Smooth muscle cell (in vitro differentiated cells): ENCODE measurements at regions not wholly inside any gene's neighbourhood (a gene's known extent, or its start where the extent isn't known, plus 50 kb on each side); places are given as distances from the start of the nearest gene placed in this dataset. TPM values are rescaled to one million over a fixed set of nuclear protein-coding genes. Genes with fewer than 3 reads are reported as not detected.

Experiments
- DNase-seq: peaks from one replicate; lab custom pipeline; 2025; ENCODE audit not compliant: unreplicated experiment; lab: John Stamatoyannopoulos, UW
- H2AFZ ChIP-seq: fragments of 200-600 bp; sonication (generic); 2 replicates; pipeline ENCODE4 v1.6.0; 2016; ENCODE audit warnings: antibody characterized with exemption, low read depth, mild to moderate bottlenecking
- H3F3A ChIP-seq: fragments of 200-600 bp; sonication (generic); 2 replicates; pipeline ENCODE4 v1.6.0; 2017; ENCODE audit warnings: antibody characterized with exemption, low read depth
- H3K27ac ChIP-seq: fragments of 200-600 bp; sonication (generic); 2 replicates; pipeline ENCODE4 v1.5.1; 2016; ENCODE audit warnings: low read depth, mild to moderate bottlenecking
- H3K27me3 ChIP-seq: fragments of 200-600 bp; sonication (generic); 2 replicates; pipeline ENCODE4 v1.6.1; 2016; ENCODE audit warnings: low read depth, mild to moderate bottlenecking
- H3K36me3 ChIP-seq: fragments of 200-600 bp; sonication (generic); 2 replicates; pipeline ENCODE4 v1.5.1; 2016; ENCODE audit warnings: low read depth
- H3K4me1 ChIP-seq: fragments of 200-600 bp; sonication (generic); 2 replicates; pipeline ENCODE4 v1.5.1; 2016; ENCODE audit warnings: low read depth
- H3K4me2 ChIP-seq: fragments of 200-600 bp; sonication (generic); 2 replicates; pipeline ENCODE4 v1.6.0; 2016; ENCODE audit warnings: mild to moderate bottlenecking
- H3K4me3 ChIP-seq: fragments of 200-600 bp; sonication (generic); 2 replicates; pipeline ENCODE4 v1.5.1; 2016; ENCODE audit warnings: mild to moderate bottlenecking
- H3K79me2 ChIP-seq: fragments of 200-600 bp; sonication (generic); 2 replicates; pipeline ENCODE4 v1.6.0; 2016; ENCODE audit warnings: low read depth, mild to moderate bottlenecking
- H3K9ac ChIP-seq: fragments of 200-600 bp; sonication (generic); 2 replicates; pipeline ENCODE4 v1.6.0; 2016; ENCODE audit warnings: low read depth
- H3K9me3 ChIP-seq: fragments of 200-600 bp; sonication (generic); replicated peaks from 2 replicates; pipeline ENCODE4 v1.5.1; 2016; ENCODE audit warnings: low read depth
- H4K20me1 ChIP-seq: fragments of 200-600 bp; sonication (generic); 2 replicates; pipeline ENCODE4 v1.6.0; 2016; ENCODE audit warnings: low read depth
- WGBS: methylation state at CpG from one replicate; pipeline ENCODE4 v1.1.7; 2016; ENCODE audit warnings: low lambda C conversion rate; 5-methylcytosine and 5-hydroxymethylcytosine counted together
- small RNA-seq: library from RNA; depleted of rRNA; stranded (forward); fragments of <200 nt; gene quantifications from one replicate; pipeline ENCODE3, GENCODE V24; 2014
- TF ChIP-seq, protein P1 (sequence below): fragments of 200-600 bp; sonication (generic); IDR thresholded peaks from 2 replicates; pipeline ENCODE4 v1.5.1; 2017; ENCODE audit warnings: borderline replicate concordance, mild to moderate bottlenecking, antibody characterized with exemption; ENCODE audit not compliant: insufficient read depth, poor library complexity, severe bottlenecking

- H3K36me3 ChIP-seq, result no peaks in the 10 kb centered on the region
- H3K9me3 ChIP-seq, result no peaks in the 10 kb centered on the region
- no peaks in the 10 kb centered on the region for H4K20me1 ChIP-seq
- TF ChIP-seq, protein P1, sequence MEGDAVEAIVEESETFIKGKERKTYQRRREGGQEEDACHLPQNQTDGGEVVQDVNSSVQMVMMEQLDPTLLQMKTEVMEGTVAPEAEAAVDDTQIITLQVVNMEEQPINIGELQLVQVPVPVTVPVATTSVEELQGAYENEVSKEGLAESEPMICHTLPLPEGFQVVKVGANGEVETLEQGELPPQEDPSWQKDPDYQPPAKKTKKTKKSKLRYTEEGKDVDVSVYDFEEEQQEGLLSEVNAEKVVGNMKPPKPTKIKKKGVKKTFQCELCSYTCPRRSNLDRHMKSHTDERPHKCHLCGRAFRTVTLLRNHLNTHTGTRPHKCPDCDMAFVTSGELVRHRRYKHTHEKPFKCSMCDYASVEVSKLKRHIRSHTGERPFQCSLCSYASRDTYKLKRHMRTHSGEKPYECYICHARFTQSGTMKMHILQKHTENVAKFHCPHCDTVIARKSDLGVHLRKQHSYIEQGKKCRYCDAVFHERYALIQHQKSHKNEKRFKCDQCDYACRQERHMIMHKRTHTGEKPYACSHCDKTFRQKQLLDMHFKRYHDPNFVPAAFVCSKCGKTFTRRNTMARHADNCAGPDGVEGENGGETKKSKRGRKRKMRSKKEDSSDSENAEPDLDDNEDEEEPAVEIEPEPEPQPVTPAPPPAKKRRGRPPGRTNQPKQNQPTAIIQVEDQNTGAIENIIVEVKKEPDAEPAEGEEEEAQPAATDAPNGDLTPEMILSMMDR, result no peak
- H3K79me2 ChIP-seq, result no peaks in the 10 kb centered on the region
- H3K4me2 ChIP-seq, result no peak overlapping the region
- no peak overlapping the region for H3K4me3 ChIP-seq
- H3F3A ChIP-seq, result no peaks in the 10 kb centered on the region
- no peak overlapping the region for H3K9ac ChIP-seq
- no peaks in the 10 kb centered on the region for H3K27me3 ChIP-seq
- no peak overlapping the region for H3K27ac ChIP-seq
- no peak for DNase-seq
- H2AFZ ChIP-seq, result no peak overlapping the region
- no peaks in the 10 kb centered on the region for H3K4me1 ChIP-seq
These were observed 71.6 kb upstream of the KCNIP4 start for GRCh38 chr4:22020129-22020528.

DNA sequence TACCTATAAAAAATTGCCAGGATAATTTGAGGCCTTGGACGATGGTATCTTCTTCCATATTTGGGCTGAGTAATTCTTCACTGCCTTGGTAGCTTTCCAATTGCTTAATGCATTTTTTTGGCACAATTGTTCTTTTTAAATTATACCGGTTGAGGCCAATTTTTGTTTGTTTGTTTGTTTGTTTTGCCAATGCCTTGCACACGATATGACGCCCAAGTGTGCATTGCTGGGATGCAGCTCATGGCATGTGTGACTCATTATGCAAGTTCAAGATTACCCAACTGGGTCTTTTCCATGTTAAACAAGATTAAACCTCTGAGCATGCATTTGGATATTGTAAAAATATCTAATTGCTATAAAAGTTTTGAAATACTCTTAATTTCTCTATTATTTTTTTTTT is 71.1 kb upstream of the KCNIP4 start:
- Histone ChIP-seq H3K4me3 (no peak overlapping the region), H3K36me3 (no peaks in the 10 kb centered on the region), H3K27me3 (no peaks in the 10 kb centered on the region), H2AFZ (no peak overlapping the region), H3K9ac (no peak overlapping the region), H3K4me1 (no peaks in the 10 kb centered on the region), H3K27ac (no peak overlapping the region), H3F3A (no peaks in the 10 kb centered on the region), H3K79me2 (no peaks in the 10 kb centered on the region), H3K4me2 (no peak overlapping the region), H4K20me1 (no peaks in the 10 kb centered on the region), H3K9me3 (no peaks in the 10 kb centered on the region)
- DNase-seq, result no peak
- TF ChIP-seq, protein P1, result no peak
- 76% methylated on average over 4 of the region's 4 CpGs for WGBS

- no peaks in the 10 kb centered on the region for H3K4me1 ChIP-seq
- no peaks in the 10 kb centered on the region for H4K20me1 ChIP-seq
- H3K9ac ChIP-seq, result no peak overlapping the region
- 41% methylated on average over 3 of the region's 3 CpGs for WGBS
- DNase-seq, result no peak
- TF ChIP-seq, protein P1, result no peak
- no peaks in the 10 kb centered on the region for H3K36me3 ChIP-seq
- H3F3A ChIP-seq, result no peaks in the 10 kb centered on the region
- no peak overlapping the region for H3K4me3 ChIP-seq
- H3K79me2 ChIP-seq, result no peaks in the 10 kb centered on the region
- no peaks in the 10 kb centered on the region for H3K9me3 ChIP-seq
- H3K4me2 ChIP-seq, result no peak overlapping the region
- no peaks in the 10 kb centered on the region for H3K27me3 ChIP-seq
- no peak overlapping the region for H2AFZ ChIP-seq
- no peak overlapping the region for H3K27ac ChIP-seq
These were observed 65.7 kb upstream of the KCNIP4 start for GRCh38 chr4:22014222-22014741.

DNA sequence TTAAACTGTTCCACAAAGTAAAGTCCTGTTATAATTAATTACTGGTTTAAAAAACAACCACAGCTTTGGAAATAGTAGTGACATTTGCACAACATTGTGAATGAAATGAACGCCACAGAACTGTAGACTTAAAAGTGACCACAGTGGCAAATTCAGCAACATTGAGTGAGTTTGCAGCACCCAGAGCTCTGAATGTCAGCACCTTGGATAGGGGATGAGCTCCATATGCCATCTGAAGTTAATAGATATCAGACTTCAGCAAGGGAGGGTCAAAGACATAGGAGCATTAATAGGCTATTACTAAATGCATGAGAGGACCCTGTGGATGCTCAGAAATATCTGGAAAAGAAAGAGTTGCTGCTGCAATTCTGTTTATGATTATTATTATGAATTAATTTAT is 55.3 kb upstream of the KCNIP4 start:
- no peak for DNase-seq
- H3K4me3 ChIP-seq, result no peak overlapping the region

More for the DNA sequence above, 55.3 kb upstream of the KCNIP4 start:
- H3K36me3 ChIP-seq, result no peaks in the 10 kb centered on the region
- TF ChIP-seq, protein P1, result no peak
- H4K20me1 ChIP-seq, result no peaks in the 10 kb centered on the region
- H3K4me2 ChIP-seq, result no peak overlapping the region
- no peaks in the 10 kb centered on the region for H3K9me3 ChIP-seq
- H3F3A ChIP-seq, result no peaks in the 10 kb centered on the region
- H3K27ac ChIP-seq, result no peak overlapping the region
- H2AFZ ChIP-seq, result no peak overlapping the region
- no peak overlapping the region for H3K9ac ChIP-seq
- no peaks in the 10 kb centered on the region for H3K79me2 ChIP-seq
- WGBS, result 88% methylated on average over 1 of the region's 1 CpG
- H3K4me1 ChIP-seq, result no peaks in the 10 kb centered on the region
- H3K27me3 ChIP-seq, result no peaks in the 10 kb centered on the region

Small RNA genes lying in the stretch of these regions (small RNA-seq; reads per million reads assigned to genes)
- gene RNU6-420P, result not detected
